Ramos (cell line): ENCODE measurements at regions not wholly inside any gene's neighbourhood (a gene's known extent, or its start where the extent isn't known, plus 50 kb on each side); places are given as distances from the start of the nearest gene placed in this dataset.

Experiments used
- in situ Hi-C: fragments of 300-500 bp; cut with MboI; formaldehyde crosslinking; loops from one replicate; pipeline ENCODE4 v1.14.3; 2022; ENCODE audit warnings: low sequenced_read_pairs; ENCODE audit not compliant: unreplicated experiment

DNA sequence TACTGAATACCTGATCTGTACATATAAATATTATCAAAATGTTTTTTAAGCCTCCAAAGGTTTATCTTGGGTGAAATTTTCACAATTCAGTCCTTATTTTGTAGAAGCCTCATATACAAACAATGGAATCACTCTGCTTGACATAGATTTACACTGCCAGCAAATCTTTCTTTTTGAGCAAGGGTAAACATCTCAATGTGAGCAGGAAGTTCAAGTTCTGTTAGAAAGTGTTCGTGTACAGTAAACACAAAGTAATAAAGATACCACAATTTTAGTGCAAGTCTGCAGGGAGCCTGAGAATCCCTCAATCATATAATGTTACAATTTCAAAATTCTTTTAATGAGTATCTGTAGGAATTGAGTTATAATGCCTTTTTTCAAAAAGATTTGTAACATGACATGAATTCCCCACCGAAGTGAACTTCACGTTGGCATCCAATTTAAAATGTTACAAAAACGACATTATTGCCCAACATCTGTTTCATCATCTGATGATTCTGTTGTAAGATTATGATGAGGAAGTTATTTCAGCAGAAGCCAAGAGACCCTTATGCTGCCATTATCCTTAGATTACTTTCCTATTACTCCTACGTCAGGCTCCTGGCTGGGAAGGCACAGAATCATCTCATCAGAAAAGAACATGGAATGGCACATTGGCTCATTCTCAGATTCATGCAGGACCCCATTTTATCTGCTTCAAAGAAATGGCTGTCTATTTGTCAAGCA is 283.9 kb upstream of the ACVR2A start:
- in situ Hi-C loops: no loop called here

DNA sequence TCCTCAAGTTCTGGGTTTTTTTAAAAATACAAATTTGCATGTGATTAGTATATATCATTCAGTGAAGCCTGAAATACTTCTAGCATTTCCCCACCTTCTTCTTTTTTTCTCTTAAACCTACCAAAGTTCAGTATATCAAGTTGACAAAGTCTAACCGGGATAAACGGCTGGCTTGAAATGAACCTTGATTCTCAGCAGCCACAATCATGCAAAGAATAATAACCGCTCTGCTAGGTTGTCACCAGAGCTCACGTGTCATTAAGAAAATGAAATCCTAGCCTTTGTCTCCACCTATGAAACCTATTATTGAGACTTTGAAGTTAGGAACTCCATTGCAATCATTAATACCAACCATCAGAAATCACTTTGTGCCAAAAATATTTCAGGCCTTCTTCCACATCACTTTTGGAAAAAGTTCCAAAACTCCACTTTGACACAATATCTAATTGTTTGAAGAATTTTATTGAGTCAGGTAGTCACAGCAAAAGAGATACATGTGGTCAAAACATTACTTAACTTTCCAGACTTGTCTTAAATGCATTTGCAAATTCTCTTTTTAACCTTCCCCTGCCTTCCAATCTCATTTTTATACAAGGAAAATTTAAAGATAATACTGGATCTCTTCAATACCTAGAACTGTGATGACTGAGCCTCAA is 285.6 kb upstream of the ACVR2A start:
- in situ Hi-C loops: no loop called here

DNA sequence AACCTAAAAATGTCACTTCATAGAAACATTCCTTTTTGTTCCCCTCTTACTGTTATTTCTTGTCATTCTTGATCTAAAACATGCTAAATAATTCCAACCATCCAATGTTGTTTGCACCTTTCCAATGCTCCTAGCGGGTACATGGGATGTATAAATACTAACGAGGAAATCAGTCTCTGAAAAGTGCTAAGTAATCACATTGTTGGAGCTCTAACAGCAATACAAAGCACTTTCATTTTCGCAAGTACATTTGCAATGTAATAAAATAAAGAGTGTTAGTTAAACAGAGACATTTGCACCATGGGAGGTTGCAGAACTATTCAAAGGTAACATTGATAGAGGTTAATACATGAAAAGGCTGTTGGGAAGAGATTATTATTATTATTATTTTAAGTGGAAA is 286.2 kb upstream of the ACVR2A start:
- in situ Hi-C loops: no loop called here

DNA sequence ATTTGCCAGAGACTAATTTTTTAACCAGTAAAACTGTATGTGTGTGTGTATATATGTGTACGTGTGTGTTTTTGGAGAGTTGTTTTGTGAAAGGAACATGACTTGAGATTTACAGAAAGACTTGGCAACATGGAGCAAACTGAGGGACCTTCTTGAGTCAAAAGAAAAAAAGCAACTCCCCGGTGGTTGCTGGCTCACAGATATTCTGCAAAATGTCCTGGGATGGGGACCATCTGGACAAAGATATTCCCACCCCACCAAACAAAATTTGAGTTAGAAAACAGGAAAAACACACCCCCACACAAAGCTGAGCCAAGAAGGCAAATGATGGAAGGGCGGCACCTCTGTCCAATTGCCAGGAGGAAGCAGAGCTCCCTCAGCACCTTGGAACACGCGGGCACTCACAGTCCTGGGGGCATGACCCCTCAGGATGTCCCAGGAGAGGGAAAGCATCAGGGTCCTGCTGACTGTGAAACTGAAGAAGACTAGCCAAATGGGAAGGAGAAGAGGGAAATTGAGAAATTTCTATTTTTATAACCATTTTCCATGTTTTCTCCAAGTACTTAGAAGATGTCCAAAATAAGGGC is 290.2 kb upstream of the ACVR2A start:
- in situ Hi-C loops: no loop called here

DNA sequence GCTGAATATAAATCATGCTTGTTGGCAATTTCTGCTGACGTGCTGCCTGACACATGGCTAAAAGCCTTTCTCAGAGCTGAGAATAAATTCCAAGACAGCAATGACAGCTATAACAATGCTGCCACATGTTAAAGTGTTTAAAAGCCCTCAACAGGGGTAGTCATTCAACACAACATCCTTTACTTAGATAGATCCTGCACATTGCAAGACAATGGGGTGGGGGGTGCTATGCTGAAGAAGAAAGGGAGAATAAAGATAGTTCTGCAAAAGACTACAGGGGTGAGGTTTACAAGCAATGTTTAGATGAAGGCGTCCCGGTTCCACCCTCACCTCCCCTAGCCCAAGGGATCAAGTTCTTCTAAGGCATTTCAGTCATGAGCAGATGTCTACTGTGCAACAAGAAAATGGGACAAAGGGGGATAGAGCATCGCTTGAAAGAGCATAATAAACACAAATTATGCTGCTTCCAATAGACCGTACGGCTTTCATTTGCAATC is 291.0 kb upstream of the ACVR2A start:
- in situ Hi-C loops: no loop called here

DNA sequence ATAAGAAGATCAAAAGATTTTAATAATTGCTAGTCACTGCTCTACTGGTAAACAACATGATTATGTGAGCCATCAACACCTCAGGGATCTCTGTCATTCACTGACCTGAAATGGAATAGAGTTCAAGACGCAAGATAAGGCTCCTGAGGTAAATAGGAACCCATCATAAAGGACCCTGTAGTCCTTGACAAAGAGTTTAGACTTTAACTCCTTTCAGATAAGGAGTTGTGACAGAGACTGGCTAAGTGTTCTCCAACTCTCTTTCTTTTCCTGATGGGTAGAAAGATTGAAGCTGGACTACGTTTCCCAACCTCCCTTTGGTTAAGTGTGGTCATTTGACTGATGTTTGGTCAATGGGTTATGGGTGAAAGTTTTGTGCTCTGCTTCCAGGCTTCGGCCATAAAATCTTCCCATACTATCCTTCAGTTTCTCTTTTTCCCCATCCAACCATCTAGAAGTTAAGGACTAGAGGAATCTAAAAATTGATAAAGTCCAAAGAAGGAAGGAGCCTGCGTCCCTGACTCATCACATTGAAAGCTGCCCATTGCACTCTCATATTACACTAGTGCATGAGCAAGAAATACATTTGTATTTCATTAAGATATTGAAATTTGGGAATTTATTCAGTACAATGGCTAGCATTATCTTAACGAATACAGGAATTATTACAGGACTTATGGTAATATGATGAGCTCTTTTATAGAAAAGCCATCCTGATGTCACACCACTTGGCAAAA is 293.7 kb upstream of the ACVR2A start:
- in situ Hi-C loops: no loop called here

DNA sequence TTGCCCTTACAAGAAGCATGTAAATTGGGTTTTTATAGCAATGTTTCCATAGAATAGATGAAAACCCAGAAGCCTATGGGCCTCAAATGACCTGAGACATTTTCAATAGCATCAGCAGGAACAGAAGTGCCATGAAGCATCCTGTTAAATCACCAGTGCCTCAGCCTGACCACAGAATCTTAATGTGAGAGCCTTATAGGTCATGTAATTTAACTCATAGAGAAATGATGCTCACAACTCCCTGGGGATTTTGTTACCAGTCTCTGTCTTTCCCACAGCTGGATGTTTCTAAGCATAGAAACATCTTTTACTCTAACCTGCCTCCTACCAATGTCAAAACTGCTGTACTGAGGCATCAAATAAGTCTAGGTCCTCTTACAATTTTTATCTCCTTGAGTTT is 295.8 kb upstream of the ACVR2A start:
- in situ Hi-C loops: no loop called here

DNA sequence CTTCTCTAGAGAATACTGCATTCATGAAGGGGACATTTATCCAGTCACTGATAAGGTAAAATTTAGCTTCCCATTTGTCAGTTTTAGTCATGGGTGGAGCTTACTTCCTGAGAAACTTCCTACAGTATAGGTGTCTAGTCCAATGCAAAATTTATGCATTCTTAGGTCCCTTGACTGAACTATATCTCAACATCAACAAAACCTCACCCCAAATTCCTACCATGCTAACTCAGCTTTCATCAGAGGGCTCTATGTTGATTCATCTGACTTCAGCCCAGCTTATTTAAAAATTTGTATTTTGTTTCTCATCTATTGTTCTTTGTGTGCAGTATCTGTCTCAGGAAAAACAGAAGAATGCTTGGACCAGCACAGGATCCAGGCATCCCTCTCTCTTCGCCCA is 296.4 kb upstream of the ACVR2A start:
- in situ Hi-C loops: no loop called here

DNA sequence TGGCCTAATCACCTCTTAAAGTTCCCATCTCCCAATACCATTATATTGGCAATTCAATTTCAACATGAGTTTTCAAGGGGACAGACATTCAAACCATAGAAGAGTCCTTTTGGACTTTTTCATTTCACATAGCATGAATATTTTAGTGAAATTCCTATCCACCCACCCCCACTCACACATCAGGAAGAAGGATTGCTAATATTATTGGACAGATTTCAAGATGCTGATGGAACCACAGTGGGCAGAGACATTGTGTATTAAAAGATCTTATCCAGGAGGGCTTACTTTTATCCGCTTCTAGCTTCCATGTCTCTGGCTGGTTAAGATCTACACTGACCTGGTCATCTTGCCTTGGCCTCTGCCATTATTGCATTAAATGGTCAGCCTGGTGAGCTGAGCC is 297.4 kb upstream of the ACVR2A start:
- in situ Hi-C loops: no loop called here

DNA sequence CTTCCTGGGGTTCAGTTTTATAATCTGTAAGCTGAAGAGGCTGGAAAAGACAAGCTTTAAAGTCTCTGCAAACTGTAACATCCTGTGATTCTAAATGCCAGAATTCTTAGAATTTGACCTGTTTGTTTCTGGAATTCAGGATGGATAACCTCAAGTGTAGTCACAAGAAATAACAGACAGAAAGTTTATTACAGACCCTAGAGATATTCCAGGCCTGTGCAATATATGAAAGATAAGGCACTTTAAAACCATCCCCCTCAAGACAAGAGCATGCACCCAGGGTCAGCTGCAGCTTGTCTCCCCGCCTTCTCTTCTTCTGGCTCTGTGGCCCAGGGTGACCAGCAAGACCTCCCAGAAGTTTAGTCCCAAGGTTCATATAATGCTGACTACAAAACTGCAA is 298.7 kb upstream of the ACVR2A start:
- in situ Hi-C loops: no loop called here

DNA sequence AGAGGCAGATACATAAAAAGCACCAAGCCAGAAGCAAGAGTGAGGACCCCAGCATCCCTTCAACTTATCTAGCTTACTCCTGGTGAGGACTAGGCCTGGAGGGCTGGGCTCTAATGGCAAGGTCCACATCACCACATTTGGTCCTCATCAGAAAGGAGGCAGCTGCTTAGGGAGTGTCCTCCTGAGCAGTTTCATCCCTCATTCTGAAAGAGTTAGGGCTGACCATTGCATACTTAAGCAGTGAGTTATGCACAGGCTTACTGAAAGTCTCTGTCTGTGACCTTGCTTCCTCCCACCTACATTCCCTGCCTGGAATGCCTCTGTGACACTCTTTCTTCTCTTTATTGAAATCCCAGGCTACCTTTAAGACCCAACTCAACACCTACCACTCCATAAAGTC is 301.8 kb upstream of the ACVR2A start:
- in situ Hi-C loops: no loop called here

DNA sequence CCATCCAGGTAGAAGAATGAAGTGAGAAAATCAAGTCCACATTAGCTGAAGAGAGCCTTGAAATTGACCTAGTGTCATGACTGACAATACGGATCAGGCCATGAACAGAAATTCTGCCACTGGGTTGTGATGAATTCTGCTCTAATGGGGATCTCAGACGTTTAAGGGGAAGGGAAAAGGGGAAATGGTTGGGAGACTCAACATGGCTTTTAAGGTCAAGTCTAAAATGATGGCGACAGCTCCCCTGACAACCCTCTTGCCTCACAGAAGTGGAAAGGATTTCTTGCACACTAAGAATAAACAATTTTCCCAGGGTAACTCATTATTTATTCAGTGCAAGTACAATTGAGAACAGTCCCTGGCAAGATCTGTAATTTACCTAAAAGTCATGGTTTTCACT is 302.5 kb upstream of the ACVR2A start:
- in situ Hi-C loops: no loop called here

DNA sequence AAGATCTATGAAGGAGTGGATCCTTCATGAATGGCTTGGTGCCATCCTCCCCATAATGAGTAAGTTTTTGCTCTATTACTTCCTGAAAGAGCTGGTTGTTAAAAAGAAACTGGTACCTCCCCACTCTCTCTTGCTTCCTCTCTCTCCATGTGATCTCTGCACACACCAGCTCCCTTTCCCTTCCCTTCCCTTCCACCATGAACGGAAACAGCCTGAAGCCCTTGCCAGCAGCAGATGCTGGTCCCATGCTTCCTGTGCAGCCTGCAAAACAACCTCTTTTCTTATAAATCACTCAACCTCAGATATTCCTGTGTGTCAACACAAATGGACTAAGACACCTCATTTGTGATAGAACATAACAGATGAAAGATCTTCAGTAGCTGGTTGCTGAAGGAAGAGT is 303.5 kb upstream of the ACVR2A start:
- in situ Hi-C loops: no loop called here

DNA sequence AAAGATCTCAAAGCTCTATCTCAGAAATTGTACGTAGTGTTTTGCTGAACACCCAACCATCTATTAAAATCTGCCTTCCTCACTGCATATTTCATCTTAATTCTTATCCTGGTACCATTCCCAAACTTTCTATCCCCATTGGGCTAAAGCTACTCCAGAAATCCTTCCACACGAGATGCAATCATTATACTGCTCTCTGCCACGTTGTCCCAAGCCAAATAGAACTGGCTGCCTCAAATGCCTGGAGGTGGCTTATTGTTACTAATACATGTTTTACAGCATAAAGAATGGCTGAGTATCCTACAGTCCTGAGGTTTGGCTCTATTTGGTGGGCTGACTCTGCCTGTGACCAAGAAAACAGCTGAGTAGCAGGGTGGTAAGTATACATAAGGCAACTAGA is 306.0 kb upstream of the ACVR2A start:
- in situ Hi-C loops: no loop called here

DNA sequence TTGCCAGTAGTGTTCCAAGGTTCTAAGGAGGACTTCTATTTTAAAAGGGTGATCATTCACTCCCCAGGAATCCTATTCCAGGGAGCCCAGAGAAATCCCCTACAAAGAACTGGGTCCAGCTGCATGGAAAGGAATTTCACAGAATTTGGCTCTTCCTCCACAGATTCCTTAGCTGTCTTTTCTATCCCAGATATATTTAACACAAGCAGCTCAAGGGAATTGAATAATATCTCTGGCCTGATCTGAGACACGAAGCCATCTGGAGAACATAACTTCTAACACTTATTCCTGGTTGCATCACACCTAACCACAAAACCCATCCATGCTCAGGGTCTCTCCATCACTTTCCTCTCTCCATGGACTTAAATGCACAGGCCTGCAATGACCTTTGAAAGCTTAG is 306.7 kb upstream of the ACVR2A start:
- in situ Hi-C loops: no loop called here

DNA sequence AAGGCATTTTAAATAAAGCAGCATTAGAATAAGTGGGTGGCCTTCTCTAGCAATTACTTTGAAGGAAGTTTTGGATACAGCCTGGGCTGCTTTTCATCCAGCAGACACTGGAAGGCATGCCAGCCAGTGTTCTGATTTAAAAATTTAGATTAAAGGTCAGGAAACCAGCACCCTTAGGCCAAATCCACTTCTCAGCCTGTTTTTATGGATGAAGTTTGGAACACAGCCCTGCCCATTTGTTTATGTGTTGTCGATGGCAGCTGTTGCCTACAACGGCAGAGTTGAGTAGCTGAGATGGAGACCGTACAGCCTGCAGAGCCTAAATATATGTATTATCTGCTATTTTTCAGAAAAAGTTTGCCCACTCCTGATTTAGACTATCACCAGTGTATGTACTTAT is 313.6 kb upstream of the ACVR2A start:
- in situ Hi-C loops: no loop called here

DNA sequence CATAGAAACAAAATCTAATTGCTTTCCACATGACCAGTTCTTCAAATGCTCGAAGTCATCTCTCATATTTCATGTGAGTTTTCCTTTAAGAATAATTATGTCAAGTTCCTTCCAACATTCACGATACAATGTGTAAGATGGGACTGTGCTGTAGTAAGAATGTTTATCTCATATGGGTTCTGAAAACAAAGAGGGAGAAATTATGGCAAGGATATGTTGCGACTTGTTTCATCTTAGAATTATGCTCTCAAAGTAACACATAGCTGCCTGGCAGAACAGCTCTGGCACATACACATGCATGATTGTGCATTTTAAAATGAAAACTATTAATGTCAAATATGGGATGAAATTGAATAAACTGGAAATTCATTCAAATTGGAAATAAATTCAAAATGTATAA is 314.8 kb upstream of the ACVR2A start:
- in situ Hi-C loops: no loop called here

DNA sequence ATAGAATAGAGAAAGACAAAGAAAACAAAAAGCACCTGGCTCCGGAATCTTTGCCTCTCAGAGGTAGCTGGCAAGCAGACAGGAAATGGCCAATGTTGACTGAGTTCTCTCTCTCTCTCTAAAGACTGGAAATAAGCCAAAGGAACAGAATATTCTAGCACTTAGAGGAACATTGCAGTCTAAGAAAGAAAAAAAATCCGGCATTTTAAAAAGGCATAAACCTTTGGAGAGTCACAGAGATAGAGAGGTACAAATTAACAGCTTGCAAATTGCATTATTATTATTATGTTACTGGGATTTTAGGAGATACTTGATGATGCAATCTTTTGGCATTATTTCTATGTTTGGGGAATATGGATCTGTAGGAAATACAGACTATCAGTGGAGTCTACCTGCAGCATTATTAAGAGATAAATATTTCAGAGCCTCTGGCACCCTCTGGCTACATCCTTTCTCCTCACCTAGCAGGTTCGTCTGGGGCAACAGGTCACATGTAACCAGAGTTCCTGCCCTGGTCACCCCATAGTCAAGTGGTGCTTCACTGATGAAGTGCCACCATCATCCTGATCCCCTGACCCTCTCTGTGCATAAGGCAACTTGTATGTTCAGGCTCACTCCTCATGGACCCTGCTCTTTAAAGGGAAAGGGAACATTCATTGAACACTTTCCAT is 318.9 kb upstream of the ACVR2A start:
- in situ Hi-C loops: no loop called here

DNA sequence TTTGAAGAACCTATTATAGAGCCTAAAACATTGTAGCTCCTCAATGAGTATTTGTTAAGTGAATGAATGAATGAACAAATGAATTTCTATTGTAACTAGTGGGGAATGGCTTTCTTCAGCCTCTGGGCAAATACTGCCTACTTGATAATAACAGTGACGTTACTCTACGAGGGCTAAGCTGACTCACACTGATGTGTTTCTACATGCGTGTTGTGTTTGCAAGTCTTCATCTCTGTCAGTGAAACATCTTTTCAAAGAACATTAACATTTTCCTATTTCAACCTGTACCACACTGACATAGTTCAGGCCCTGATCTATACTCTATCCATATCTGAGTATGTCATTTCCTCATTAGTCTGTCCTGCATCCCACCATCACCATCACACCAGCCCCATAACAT is 319.9 kb upstream of the ACVR2A start:
- in situ Hi-C loops: no loop called here

DNA sequence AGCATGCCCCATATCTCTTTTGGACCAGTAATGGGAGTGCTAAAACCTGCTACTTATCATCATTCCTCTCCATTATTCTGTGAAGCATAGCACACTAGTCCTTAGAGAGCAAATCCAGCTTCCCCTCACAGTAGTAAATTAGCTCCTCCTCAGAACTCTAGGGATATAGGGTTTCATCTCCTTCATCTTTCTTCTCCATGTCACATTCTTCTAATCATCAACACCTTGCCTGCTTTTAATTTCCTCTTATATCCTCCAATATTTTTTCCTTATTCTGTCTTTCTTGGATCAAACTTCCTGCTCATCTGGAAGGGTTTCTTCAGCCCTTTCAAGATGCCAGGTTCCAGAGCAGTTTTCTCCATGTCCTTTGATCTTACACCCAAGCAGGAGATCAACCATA is 321.4 kb upstream of the ACVR2A start:
- in situ Hi-C loops: no loop called here

DNA sequence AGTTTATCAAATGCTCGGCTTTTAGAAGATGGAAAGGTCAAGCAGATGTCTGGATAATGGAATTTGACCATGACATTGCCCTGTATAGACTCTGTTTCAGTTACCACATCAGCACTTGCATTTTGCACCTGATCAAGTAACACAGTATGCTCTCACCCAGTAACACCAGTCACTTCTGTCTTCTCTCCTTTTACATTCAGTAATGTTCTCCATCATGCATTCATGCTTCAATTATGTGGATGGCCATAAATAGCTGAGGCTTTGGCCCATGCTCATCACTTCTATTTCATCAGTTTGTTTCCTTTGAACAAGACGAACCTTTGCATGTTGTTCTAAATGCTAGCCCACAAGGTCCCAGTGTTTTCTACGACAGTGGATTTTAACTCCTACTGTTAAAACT is 322.9 kb upstream of the ACVR2A start:
- in situ Hi-C loops: no loop called here
